ENCODE measurements at regions not wholly inside any gene's neighbourhood (a gene's known extent, or its start where the extent isn't known, plus 50 kb on each side); places are given as distances from the start of the nearest gene placed in this dataset.

DNA sequence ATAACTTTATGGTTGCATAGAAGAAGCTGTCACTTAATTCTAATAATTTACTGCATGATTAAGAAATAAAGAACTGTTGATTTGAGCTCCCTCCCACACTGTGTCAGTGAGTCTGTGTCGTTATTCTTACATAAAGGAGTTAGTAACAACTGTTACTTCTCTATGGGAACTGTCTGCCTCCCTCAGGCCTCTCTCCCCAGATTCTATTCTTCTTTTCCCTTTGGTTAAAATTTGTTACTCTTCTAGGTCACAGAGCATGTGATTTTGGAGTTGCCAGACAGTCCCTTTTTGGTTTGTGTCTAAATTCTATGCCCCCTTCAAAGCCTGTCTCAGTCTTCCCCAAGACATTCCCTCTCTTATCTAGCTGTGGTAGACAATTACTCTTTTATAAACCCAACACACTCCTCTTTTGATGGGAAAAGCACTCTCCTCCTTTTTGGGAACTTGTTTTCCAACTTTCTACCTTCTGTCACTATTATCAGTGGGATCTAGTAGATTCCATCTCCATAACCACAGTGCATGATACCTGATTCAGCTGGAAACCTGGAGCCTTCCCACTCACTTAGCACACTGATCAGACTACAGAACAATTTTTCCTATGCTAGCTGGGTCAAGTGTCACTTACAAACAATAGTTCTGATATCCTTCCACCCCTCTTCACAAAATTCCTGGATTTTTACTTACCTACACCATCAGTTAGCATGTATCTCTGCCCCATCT, 422.1 kb upstream of the TGFBR2 start:
- TF ChIP-seq, protein P1, sequence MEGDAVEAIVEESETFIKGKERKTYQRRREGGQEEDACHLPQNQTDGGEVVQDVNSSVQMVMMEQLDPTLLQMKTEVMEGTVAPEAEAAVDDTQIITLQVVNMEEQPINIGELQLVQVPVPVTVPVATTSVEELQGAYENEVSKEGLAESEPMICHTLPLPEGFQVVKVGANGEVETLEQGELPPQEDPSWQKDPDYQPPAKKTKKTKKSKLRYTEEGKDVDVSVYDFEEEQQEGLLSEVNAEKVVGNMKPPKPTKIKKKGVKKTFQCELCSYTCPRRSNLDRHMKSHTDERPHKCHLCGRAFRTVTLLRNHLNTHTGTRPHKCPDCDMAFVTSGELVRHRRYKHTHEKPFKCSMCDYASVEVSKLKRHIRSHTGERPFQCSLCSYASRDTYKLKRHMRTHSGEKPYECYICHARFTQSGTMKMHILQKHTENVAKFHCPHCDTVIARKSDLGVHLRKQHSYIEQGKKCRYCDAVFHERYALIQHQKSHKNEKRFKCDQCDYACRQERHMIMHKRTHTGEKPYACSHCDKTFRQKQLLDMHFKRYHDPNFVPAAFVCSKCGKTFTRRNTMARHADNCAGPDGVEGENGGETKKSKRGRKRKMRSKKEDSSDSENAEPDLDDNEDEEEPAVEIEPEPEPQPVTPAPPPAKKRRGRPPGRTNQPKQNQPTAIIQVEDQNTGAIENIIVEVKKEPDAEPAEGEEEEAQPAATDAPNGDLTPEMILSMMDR (IDR thresholded peaks at IDR 0.05), result no peak
- Histone ChIP-seq H3K36me3 (no peaks in the 10 kb centered on the region), H3K27ac (no peak overlapping the region), H3K4me3 (ENCODE audit: low read depth in 1 of 2, low read length in 1 of 2) (no peak overlapping the region), H3K9me3 (no peaks in the 10 kb centered on the region), H3K27me3 (no peaks in the 10 kb centered on the region), H3K4me1 (ENCODE audit: control insufficient read depth in 1 of 2, insufficient read depth in 1 of 2, low read depth in 1 of 2, low read length in 1 of 2) (peaks cover 20 to 24% of the 10 kb centered on the region in 2 experiments)

DNA sequence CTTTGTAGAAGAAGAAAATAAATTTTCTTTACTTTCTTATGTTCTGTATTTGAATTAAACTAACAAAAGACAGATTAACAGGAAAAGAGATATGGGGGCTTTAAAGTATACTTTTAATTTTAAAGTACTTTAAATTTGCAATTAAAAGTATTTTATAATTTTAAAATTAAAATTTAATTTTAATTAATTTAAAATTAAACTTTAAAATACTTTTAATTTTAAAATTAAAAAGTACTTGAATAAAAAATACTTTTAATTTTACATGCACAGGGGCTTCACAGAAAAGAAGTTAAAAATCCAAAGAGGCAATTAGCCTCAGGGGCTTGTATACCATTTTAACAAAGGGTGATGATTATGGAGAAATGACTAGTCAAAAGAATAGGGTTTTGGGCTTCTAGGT, 420.5 kb upstream of the TGFBR2 start:
- no peaks in the 10 kb centered on the region for H3K36me3 ChIP-seq
- H3K27me3 ChIP-seq, result no peaks in the 10 kb centered on the region
- H3K4me1 ChIP-seq (ENCODE audit: control insufficient read depth in 1 of 2, insufficient read depth in 1 of 2, low read depth in 1 of 2, low read length in 1 of 2), result peaks cover 7 to 12% of the 10 kb centered on the region in 2 experiments
- H3K9me3 ChIP-seq, result no peaks in the 10 kb centered on the region
- H3K27ac ChIP-seq, result no peak overlapping the region
- no peak overlapping the region for H3K4me3 ChIP-seq (ENCODE audit: low read depth in 1 of 2, low read length in 1 of 2)
- TF ChIP-seq, protein P1 (IDR thresholded peaks at IDR 0.05), result no peak

DNA sequence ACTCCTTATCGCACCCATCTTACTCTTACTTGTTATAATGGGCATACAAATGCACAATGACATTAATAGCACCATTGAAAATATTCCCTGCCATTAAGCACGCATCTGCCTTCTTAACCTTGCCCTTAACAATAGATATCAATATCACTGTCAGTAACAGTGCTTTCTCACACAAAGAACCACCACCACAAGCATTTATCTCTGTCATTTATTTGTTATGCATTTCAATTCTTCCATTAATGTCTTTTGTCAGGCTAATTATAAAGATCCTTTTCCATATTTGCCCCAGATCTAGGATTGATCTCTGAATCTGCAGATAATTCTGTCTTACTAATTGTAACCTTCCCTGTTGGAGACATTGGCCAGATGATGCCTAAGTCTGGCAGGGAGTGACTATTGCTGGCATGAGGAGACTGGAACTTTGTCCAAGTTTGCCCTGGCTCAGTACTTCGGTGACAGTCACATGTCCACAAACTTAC, 419.6 kb upstream of the TGFBR2 start:
- no peaks in the 10 kb centered on the region for H3K36me3 ChIP-seq
- H3K27me3 ChIP-seq, result no peaks in the 10 kb centered on the region
- no peak overlapping the region for H3K27ac ChIP-seq

DNA sequence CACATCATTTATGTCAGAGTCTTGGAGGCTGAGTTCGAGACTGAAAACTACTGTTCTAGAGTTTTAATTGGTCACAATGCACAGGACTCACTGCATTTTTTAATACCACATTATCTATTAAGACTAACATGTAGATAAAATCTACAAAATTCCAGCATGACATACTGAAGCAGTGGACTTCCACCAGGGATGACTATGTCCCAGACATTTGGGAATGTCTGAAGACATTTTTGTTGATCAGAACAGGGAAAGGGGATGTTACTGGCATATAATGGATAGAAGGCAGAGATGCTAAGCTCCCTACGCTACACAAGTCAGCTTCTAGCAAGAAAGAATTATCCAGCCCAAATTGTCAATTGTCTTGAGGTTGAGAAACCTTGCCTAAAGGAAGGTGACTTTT, 419.0 kb upstream of the TGFBR2 start:
- Histone ChIP-seq H3K27me3 (no peaks in the 10 kb centered on the region), H3K4me1 (ENCODE audit: control insufficient read depth in 1 of 2, insufficient read depth in 1 of 2, low read depth in 1 of 2, low read length in 1 of 2) (peaks cover 0 to 3% of the 10 kb centered on the region in 2 experiments), H3K4me3 (ENCODE audit: low read depth in 1 of 2, low read length in 1 of 2) (no peak overlapping the region), H3K27ac (no peak overlapping the region), H3K36me3 (no peaks in the 10 kb centered on the region), H3K9me3 (no peaks in the 10 kb centered on the region)
- TF ChIP-seq, protein P1 (IDR thresholded peaks at IDR 0.05), result no peak

More for the DNA sequence above, 419.6 kb upstream of the TGFBR2 start:
- peaks cover 0 to 3% of the 10 kb centered on the region in 2 experiments for H3K4me1 ChIP-seq (ENCODE audit: control insufficient read depth in 1 of 2, insufficient read depth in 1 of 2, low read depth in 1 of 2, low read length in 1 of 2)
- H3K4me3 ChIP-seq (ENCODE audit: low read depth in 1 of 2, low read length in 1 of 2), result no peak overlapping the region
- no peaks in the 10 kb centered on the region for H3K9me3 ChIP-seq
- TF ChIP-seq, protein P1 (IDR thresholded peaks at IDR 0.05), result no peak

DNA sequence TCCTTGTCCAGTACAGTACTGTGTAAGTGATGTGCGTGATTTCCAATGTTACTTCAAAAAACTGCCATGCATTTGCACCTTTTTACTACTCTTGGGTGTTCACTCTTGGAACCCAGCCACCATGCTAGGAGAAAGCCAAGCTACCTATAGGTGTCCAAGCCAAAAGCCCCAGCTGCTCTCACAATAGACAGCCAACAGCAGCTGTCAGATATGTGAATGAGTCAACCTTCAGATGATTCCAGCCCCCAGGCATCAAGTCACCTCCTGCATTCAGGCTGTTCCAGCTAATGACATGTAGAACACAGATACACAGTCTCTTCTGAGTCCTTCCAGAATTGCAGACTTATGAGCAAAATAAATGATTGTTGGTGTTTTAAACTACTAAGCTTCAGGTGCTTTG, 417.7 kb upstream of the TGFBR2 start:
- TF ChIP-seq, protein P1 (IDR thresholded peaks at IDR 0.05), result no peak
- H3K36me3 ChIP-seq, result no peaks in the 10 kb centered on the region
- no peak overlapping the region for H3K4me3 ChIP-seq (ENCODE audit: low read depth in 1 of 2, low read length in 1 of 2)
- peaks cover 8 to 12% of the 10 kb centered on the region in 2 experiments for H3K4me1 ChIP-seq (ENCODE audit: control insufficient read depth in 1 of 2, insufficient read depth in 1 of 2, low read depth in 1 of 2, low read length in 1 of 2)
- no peak overlapping the region for H3K27ac ChIP-seq
- no peaks in the 10 kb centered on the region for H3K27me3 ChIP-seq
- no peaks in the 10 kb centered on the region for H3K9me3 ChIP-seq
